ENCODE measurements at regions not wholly inside any gene's neighbourhood (a gene's known extent, or its start where the extent isn't known, plus 50 kb on each side); places are given as distances from the start of the nearest gene placed in this dataset.

DNA sequence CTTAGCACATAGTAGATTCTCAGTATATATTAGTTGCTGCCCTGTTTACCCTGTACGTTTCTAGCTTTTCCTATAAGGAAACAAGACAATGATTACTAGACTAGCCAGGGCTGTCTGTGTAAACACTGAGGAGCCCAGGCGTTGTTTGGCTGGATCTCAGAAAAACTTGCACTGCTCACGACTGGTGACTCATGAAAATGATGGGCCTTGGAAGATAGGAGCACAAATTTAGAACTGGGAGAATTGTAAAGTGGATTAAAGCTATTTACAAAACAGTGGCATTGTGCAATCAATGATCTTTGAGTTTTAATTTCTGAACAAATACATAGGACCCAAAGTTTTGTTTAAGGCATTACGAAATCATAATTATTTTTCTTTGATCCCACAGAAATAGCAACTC, 276.9 kb downstream of the FAM76B start:
- Histone ChIP-seq H2BK5ac (ENCODE audit: low read depth, low read length) (no peak overlapping the region), H3K9ac (replicated peaks in 1 of 4; ENCODE audit: extremely low read depth in 1 of 4, low read depth in 3 of 4, low read length in 3 of 4) (no peak overlapping the region), H3K4me3 (ENCODE audit: extremely low read depth in 1 of 4, insufficient read depth in 2 of 4, low read depth in 3 of 4, low read length in 4 of 4) (no peak overlapping the region), H2BK12ac (ENCODE audit: low read depth, low read length) (no peak overlapping the region), H3K79me2 (ENCODE audit: control insufficient read depth in 1 of 2, insufficient read depth in 2 of 2, low read length in 2 of 2) (no peaks in the 10 kb centered on the region), H3K56ac (replicated peaks; ENCODE audit: insufficient read length, low read depth, low read length) (no peak overlapping the region), H3K9me3 (ENCODE audit: insufficient read depth in 2 of 2, low read depth in 1 of 2, low read length in 1 of 2) (no peaks in the 10 kb centered on the region), H4K20me1 (replicated peaks in 1 of 2; ENCODE audit: control insufficient read depth in 1 of 2, insufficient read depth in 2 of 2, low read length in 2 of 2) (no peaks in the 10 kb centered on the region), H2BK120ac (replicated peaks; ENCODE audit: low read depth, low read length) (no peak overlapping the region), H4K5ac (ENCODE audit: insufficient read length, low read depth, low read length) (no peak overlapping the region), H3K4ac (replicated peaks; ENCODE audit: insufficient read length, low read depth, low read length) (no peak overlapping the region), H3K4me2 (ENCODE audit: insufficient read depth in 1 of 2, low read depth in 2 of 2, low read length in 2 of 2) (no peak overlapping the region), H2BK15ac (ENCODE audit: low read length) (no peak overlapping the region), H3K18ac (ENCODE audit: extremely low read depth, low read length) (no peak overlapping the region), H3K23ac (ENCODE audit: insufficient read length) (no peak overlapping the region), H2BK20ac (ENCODE audit: low read length) (no peak overlapping the region), H3K27ac (ENCODE audit: low read depth, low read length) (no peak overlapping the region), H3K27me3 (replicated peaks in 1 of 4; ENCODE audit: control insufficient read depth in 3 of 4, extremely low read depth in 1 of 4, insufficient read depth in 3 of 4, low read length in 3 of 4) (peaks cover 0 to 1% (median 0%) of the 10 kb centered on the region in 4 experiments; a peak in 1 of 7 replicates), H3K36me3 (ENCODE audit: control insufficient read depth in 2 of 4, insufficient read depth in 4 of 4, low read length in 3 of 4) (no peaks in the 10 kb centered on the region), H3K4me1 (replicated peaks in 1 of 4; ENCODE audit: control insufficient read depth in 3 of 4, insufficient read depth in 4 of 4, low read length in 3 of 4) (peaks cover 0 to 3% (median 1%) of the 10 kb centered on the region in 4 experiments; a peak in 2 of 7 replicates), H4K91ac (replicated peaks; ENCODE audit: insufficient read length, low read length) (no peak overlapping the region), H3K23me2 (ENCODE audit: low read depth, low read length) (no peaks in the 10 kb centered on the region), H2AK5ac (ENCODE audit: low read depth, low read length) (no peak overlapping the region), H2AFZ (ENCODE audit: low read length) (no peak overlapping the region), H3K79me1 (ENCODE audit: low read depth, low read length) (no peaks in the 10 kb centered on the region), H4K8ac (ENCODE audit: extremely low read depth, insufficient read depth, low read length) (no peak overlapping the region), H3K14ac (ENCODE audit: insufficient read length) (no peak overlapping the region)
- FAIRE-seq: no peak
- DNase-seq (ENCODE audit: low read depth in 1 of 2, low spot score in 2 of 2): no peak
- CTCF ChIA-PET (ENCODE audit: partially characterized antibody): interaction anchor here (0.7 to 2.2 kb wide), 7 partner anchors 11 to 361 kb away, joined by 3 to 6 read pairs (median 4); no protein-coding TSS in a partner anchor
- POLR2A ChIA-PET (ENCODE audit: partially characterized antibody): no interaction called here
- WGBS, 2 experiments (ENCODE audit: extremely low coverage in 1 of 2, insufficient coverage in 1 of 2, insufficient read length in 1 of 2, insufficient replicate concordance in 2 of 2, low coverage in 1 of 2, low lambda C conversion rate in 2 of 2, missing lambda C conversion rate in 1 of 2): 71% methylated on average over 4 of the region's 4 CpGs; no CpG with 5 or more reads in 1 of the 2 experiments
- TF ChIP-seq KDM5A (IDR thresholded peaks at IDR 0.05; ENCODE audit: low read length) (no peak), CREB1 (IDR thresholded peaks at IDR 0.05) (no peak)
